Upper lobe of left lung (tissue), 6 donors: ENCODE measurements at regions not wholly inside any gene's neighbourhood (a gene's known extent, or its start where the extent isn't known, plus 50 kb on each side); places are given as distances from the start of the nearest gene placed in this dataset.

Experiments
- ATAC-seq, 2 donors: fragments of 200-7000 bp; cut with Tn5 transposase; one replicate each; pipeline ENCODE4 v1.9.1; 2022; ENCODE audit warnings: mild to moderate bottlenecking in 2 of 2, moderate library complexity in 2 of 2; ENCODE audit not compliant: low FRiP score in 2 of 2
- DNase-seq, 2 donors: peaks; one replicate each; pipeline ENCODE4 v3.0.0-alpha.2; 2019 to 2020
- H3K27ac ChIP-seq, 4 donors: fragments of 200-600 bp; sonication (generic); one replicate each; pipeline ENCODE4 v1.5.1; 2016 to 2019
- H3K27me3 ChIP-seq, 4 donors: fragments of 200-600 bp; sonication (generic); one replicate each; pipeline ENCODE4 v1.5.1; 2017 to 2019
- H3K36me3 ChIP-seq, 4 donors: fragments of 200-600 bp; sonication (generic); one replicate each; pipeline ENCODE4 v1.5.1; 2016 to 2019
- H3K4me1 ChIP-seq, 4 donors: fragments of 200-600 bp; sonication (generic); one replicate each; pipeline ENCODE4 v1.5.1; 2018 to 2019
- H3K4me3 ChIP-seq, 4 donors: fragments of 200-600 bp; sonication (generic); one replicate each; pipeline ENCODE4 v1.5.1; 2017 to 2019; ENCODE audit warnings: mild to moderate bottlenecking in 2 of 4, moderate library complexity in 1 of 4
- H3K9me3 ChIP-seq, 4 donors: fragments of 200-600 bp; sonication (generic); one replicate each; pipeline ENCODE4 v1.5.1; 2018 to 2019
- EP300 ChIP-seq, 4 donors: sonication (generic); formaldehyde crosslinking; IDR thresholded peaks; one replicate each; pipeline ENCODE4 v1.5.1; 2017; ENCODE audit warnings: antibody characterized with exemption in 4 of 4, control low read depth in 2 of 4
- POLR2A ChIP-seq, 4 donors: fragments of 450-650 bp; IDR thresholded peaks; one replicate each; pipeline ENCODE4 v1.5.1; 2016 to 2017; ENCODE audit warnings: antibody characterized with exemption in 4 of 4, mild to moderate bottlenecking in 2 of 4
- POLR2AphosphoS5 ChIP-seq, 2 donors: sonication (generic); formaldehyde crosslinking; IDR thresholded peaks; one replicate each; pipeline ENCODE4 v1.5.1; 2017; ENCODE audit warnings: antibody characterized with exemption in 2 of 2
- WGBS, 2 donors: methylation state at CpG; one replicate each; pipeline ENCODE4 v1.1.5; 2017 to 2018; 5-methylcytosine and 5-hydroxymethylcytosine counted together
- TF ChIP-seq, protein P1 (sequence below), 6 experiments: fragments of 450-650 bp in 4 of 6; fragments of 200-600 bp in 2 of 6; sonication (generic) in 2 of 6; IDR thresholded peaks; one replicate each; pipeline ENCODE4 v1.5.1; 2016 to 2019; ENCODE audit warnings: antibody characterized with exemption in 6 of 6
- donor health status: DM: no; HTN: no; CAD: no; lungs with moderate emphysema.
- donor health status: DM: no; HTN: yes; CAD: no; lungs with severe emphysema.

DNA sequence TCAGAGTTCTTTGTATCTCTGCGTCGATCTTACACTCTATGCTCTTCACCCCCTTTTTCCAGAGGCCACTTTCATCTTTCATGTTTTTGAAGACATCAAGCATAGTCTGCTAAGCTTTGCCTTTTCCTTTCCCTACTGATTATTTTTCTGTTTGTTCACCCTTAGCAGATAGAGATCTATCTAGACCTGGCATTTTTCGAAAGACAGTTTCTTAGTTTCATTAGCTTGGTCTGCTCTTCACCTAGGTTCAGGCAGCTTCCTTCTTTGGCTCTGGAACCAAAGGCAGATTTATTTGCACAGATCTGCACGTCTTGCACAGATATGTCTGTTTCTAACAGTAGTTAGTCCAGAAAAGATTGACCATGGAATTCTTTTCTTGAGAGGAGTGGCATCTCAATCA, 122.7 kb upstream of the HS3ST5 start:
- WGBS, 2 donors: 74 to 77% methylated on average over 4 of the region's 4 CpGs

DNA sequence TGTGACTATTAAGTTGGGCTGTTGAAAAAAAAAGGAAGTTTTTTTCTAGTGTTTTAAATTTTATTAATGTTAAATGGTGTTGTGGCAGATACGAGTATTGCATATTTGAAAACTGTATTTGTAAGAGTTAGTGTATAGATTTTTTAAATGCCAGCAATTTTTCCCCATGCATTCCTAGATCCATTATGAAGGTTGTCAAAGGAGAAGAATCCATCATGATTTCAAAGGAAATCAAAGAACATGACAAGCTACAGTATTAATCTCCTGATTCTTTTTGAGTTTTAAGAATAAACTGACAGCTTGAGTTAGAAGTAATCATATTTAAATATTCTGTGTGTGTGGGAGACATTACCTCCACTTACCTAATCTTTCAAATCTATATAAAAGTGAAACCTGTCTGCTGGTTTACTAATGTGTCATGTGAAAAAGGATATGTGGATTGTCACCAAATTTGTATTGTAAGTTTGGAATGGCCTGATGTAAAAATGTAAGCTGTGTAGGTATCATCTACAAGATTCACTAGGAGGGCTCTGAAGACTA, 111.0 kb upstream of the HS3ST5 start:
- Histone ChIP-seq H3K27ac (no peak overlapping the region), H3K9me3 (no peaks in the 10 kb centered on the region), H3K36me3 (no peaks in the 10 kb centered on the region), H3K4me1 (no peaks in the 10 kb centered on the region), H3K4me3 (no peak overlapping the region), H3K27me3 (no peaks in the 10 kb centered on the region)
- WGBS, 2 donors: 86 to 90% methylated on average over 1 of the region's 1 CpG
- TF ChIP-seq POLR2A (IDR thresholded peaks at IDR 0.05) (no peak), EP300 (IDR thresholded peaks at IDR 0.05) (no peak), POLR2AphosphoS5 (IDR thresholded peaks at IDR 0.05) (no peak)
- TF ChIP-seq, protein P1, sequence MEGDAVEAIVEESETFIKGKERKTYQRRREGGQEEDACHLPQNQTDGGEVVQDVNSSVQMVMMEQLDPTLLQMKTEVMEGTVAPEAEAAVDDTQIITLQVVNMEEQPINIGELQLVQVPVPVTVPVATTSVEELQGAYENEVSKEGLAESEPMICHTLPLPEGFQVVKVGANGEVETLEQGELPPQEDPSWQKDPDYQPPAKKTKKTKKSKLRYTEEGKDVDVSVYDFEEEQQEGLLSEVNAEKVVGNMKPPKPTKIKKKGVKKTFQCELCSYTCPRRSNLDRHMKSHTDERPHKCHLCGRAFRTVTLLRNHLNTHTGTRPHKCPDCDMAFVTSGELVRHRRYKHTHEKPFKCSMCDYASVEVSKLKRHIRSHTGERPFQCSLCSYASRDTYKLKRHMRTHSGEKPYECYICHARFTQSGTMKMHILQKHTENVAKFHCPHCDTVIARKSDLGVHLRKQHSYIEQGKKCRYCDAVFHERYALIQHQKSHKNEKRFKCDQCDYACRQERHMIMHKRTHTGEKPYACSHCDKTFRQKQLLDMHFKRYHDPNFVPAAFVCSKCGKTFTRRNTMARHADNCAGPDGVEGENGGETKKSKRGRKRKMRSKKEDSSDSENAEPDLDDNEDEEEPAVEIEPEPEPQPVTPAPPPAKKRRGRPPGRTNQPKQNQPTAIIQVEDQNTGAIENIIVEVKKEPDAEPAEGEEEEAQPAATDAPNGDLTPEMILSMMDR (IDR thresholded peaks at IDR 0.05): no peak
- ATAC-seq (no peak), DNase-seq (no peak)

More for the DNA sequence above, 122.7 kb upstream of the HS3ST5 start:
- H3K36me3 ChIP-seq: no peaks in the 10 kb centered on the region
- H3K4me1 ChIP-seq: no peaks in the 10 kb centered on the region
- no peak for ATAC-seq
- no peak overlapping the region for H3K4me3 ChIP-seq
- DNase-seq: no peak
- TF ChIP-seq, protein P1 (IDR thresholded peaks at IDR 0.05): no peak
- TF ChIP-seq POLR2A (IDR thresholded peaks at IDR 0.05): no peak
- no peak for TF ChIP-seq EP300 (IDR thresholded peaks at IDR 0.05)
- TF ChIP-seq POLR2AphosphoS5 (IDR thresholded peaks at IDR 0.05): no peak
- no peak overlapping the region for H3K27ac ChIP-seq
- no peaks in the 10 kb centered on the region for H3K27me3 ChIP-seq
- H3K9me3 ChIP-seq: no peaks in the 10 kb centered on the region

DNA sequence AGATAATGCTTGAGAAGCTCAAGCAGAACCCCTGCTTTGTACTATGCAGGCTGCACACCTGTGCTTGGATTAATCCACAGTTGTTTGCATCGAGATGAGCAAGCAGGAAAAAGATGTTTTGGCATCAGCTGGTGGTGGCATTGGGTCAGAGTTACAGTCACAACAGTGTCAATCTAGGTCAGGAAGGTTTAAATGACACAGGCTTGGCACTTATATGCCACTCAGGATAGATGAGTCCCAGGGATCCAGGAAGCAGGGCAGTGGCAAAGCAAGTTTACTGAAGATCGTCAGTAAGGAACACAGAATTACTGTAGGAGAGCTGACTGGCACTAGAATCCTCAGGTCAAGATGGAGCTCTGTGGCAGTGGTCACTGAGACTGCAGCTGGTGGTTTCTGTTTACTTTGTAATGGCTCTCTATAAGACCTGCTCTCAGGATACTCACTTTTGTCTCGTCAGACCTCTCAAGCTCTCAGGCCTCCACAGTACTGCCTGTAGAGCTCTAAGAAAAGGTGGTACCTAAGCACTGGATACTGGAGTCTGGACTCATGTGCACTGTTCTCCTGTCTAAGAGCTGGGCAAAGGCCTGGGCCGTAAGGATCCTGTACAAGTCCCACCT, 110.1 kb upstream of the HS3ST5 start:
- WGBS, 2 donors: 53 to 69% methylated on average over 3 to 4 of the region's 4 CpGs

DNA sequence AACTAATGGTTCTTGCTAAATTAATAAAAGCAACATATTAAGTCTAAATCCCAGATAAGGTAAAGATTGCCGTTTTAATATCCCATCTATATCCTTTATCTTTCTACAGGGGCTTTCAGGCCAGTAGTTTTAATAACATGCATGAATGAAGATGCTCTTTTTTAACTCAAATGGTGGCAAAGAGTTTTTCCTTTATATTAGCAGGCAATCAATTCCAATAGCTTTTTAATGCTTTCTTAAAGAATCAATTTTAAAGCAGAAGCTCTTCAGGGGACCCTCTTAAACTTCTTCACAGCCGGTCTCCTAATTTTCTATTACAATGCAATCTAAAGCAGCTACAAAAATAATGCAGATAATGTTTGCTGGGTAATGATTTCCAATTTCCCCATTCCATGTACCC, 107.8 kb upstream of the HS3ST5 start:
- ATAC-seq (no peak), DNase-seq (no peak)
- H3K4me1 ChIP-seq: no peaks in the 10 kb centered on the region
- no peaks in the 10 kb centered on the region for H3K9me3 ChIP-seq
- TF ChIP-seq EP300 (IDR thresholded peaks at IDR 0.05) (no peak), POLR2A (IDR thresholded peaks at IDR 0.05) (no peak), POLR2AphosphoS5 (IDR thresholded peaks at IDR 0.05) (no peak)
- TF ChIP-seq, protein P1 (IDR thresholded peaks at IDR 0.05): no peak
- no peaks in the 10 kb centered on the region for H3K27me3 ChIP-seq
- H3K27ac ChIP-seq: no peak overlapping the region
- H3K4me3 ChIP-seq: no peak overlapping the region
- 68 to 79% methylated on average over 2 of the region's 2 CpGs for WGBS, 2 donors
- no peaks in the 10 kb centered on the region for H3K36me3 ChIP-seq

More for the DNA sequence above, 110.1 kb upstream of the HS3ST5 start:
- H3K4me3 ChIP-seq: no peak overlapping the region
- H3K27ac ChIP-seq: no peak overlapping the region
- H3K36me3 ChIP-seq: no peaks in the 10 kb centered on the region
- DNase-seq: no peak
- no peaks in the 10 kb centered on the region for H3K4me1 ChIP-seq
- no peak for ATAC-seq
- no peaks in the 10 kb centered on the region for H3K27me3 ChIP-seq
- TF ChIP-seq, protein P1 (IDR thresholded peaks at IDR 0.05): no peak
- TF ChIP-seq EP300 (IDR thresholded peaks at IDR 0.05) (no peak), POLR2A (IDR thresholded peaks at IDR 0.05) (no peak), POLR2AphosphoS5 (IDR thresholded peaks at IDR 0.05) (no peak)
- no peaks in the 10 kb centered on the region for H3K9me3 ChIP-seq

DNA sequence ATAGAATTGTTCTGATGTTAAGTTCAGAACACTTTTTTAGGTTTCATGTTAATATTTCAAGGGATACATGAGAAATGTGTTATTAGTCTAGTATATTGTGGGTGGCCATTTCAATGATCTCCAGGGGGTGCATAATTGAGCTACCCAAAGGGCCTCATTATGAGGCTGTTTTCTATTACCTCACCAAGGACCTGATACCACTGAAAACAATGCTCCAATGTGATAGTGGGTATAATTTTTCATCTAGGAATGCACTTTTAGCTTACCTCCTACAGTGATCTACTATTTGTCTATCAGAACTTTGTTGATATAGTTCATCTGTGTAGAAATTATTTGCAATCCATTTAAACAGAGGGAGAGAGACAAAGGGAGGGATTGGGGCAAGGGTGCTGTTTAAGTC, 106.8 kb upstream of the HS3ST5 start:
- no peak for TF ChIP-seq EP300 (IDR thresholded peaks at IDR 0.05)
- TF ChIP-seq POLR2A (IDR thresholded peaks at IDR 0.05): no peak
- TF ChIP-seq POLR2AphosphoS5 (IDR thresholded peaks at IDR 0.05): no peak
- TF ChIP-seq, protein P1 (IDR thresholded peaks at IDR 0.05): no peak
- ATAC-seq: no peak
- no peaks in the 10 kb centered on the region for H3K9me3 ChIP-seq
- H3K36me3 ChIP-seq: no peaks in the 10 kb centered on the region
- no peaks in the 10 kb centered on the region for H3K4me1 ChIP-seq
- no peak overlapping the region for H3K27ac ChIP-seq
- DNase-seq: no peak
- no peaks in the 10 kb centered on the region for H3K27me3 ChIP-seq
- no peak overlapping the region for H3K4me3 ChIP-seq
